A549 (cell line): ENCODE measurements at regions not wholly inside any gene's neighbourhood (a gene's known extent, or its start where the extent isn't known, plus 50 kb on each side); places are given as distances from the start of the nearest gene placed in this dataset.

ENCODE experiments used
- ATAC-seq, 2 experiments: fragments of 200-7000 bp in 1 of 2; fragments of >200 bp in 1 of 2; cut with Nextera tagmentation in 1 of 2; cut with Tn5 transposase in 1 of 2; 3 replicates each; pipeline versions ENCODE4 v1.8.0 to v1.9.1; 2018 to 2020; ENCODE audit warnings: mild to moderate bottlenecking in 1 of 2, moderate library complexity in 1 of 2
- CTCF ChIA-PET: fragments of 300-600 bp; sonication (Branson Sonifier 250); formaldehyde crosslinking; extraction: SDS; loops from one replicate; lab custom pipeline; 2021; ENCODE audit warnings: antibody characterized with exemption, inconsistent platforms; lab: Yijun Ruan, JAX
- POLR2A ChIA-PET: fragments of 350-600 bp; formaldehyde crosslinking; extraction: SDS; loops from one replicate; lab custom pipeline; 2021; ENCODE audit warnings: antibody characterized with exemption, inconsistent platforms; lab: Yijun Ruan, JAX
- DNase-seq, 2 experiments: peaks; one replicate each; pipeline versions ENCODE4 v3.0.0 to v3.0.0-alpha.2; 2011 to 2016; ENCODE audit warnings: low read depth in 1 of 2, low spot score in 1 of 2
- FAIRE-seq: peaks from 2 replicates; lab custom pipeline; 2011; peaks lifted over from hg19 to GRCh38; lab: Jason Lieb, UNC
- H3K27ac ChIP-seq, 2 experiments: fragments of >200 bp; sonication (Bioruptor Twin); formaldehyde crosslinking; 3 replicates each; pipeline ENCODE4 v1.5.1; 2016 to 2017
- H3K4me1 ChIP-seq: fragments of >200 bp; sonication (Bioruptor Twin); formaldehyde crosslinking; 3 replicates; pipeline ENCODE4 v1.6.1; 2016
- H3K4me2 ChIP-seq: fragments of >200 bp; sonication (Bioruptor Twin); formaldehyde crosslinking; 3 replicates; pipeline ENCODE4 v1.6.1; 2016
- H3K4me3 ChIP-seq: fragments of >200 bp; sonication (Bioruptor Twin); formaldehyde crosslinking; 3 replicates; pipeline ENCODE4 v1.5.1; 2016
- H3K9me3 ChIP-seq: fragments of >200 bp; sonication (Bioruptor Twin); formaldehyde crosslinking; 3 replicates; pipeline ENCODE4 v1.6.1; 2016
- BHLHE40 ChIP-seq: IDR thresholded peaks from 2 replicates; pipeline ENCODE4 v1.6.1; 2012; ENCODE audit warnings: low read depth, low read length, inconsistent platforms
- EHF ChIP-seq: fragments of 250-450 bp; sonication (Bioruptor Pico); IDR thresholded peaks from 2 replicates; pipeline ENCODE4 v1.5.0; 2020; ENCODE audit warnings: mild to moderate bottlenecking
- EHMT2 ChIP-seq: fragments of 200-600 bp; sonication (generic); IDR thresholded peaks from 2 replicates; pipeline ENCODE4 v1.6.1; 2016; ENCODE audit warnings: antibody characterized with exemption, low read depth, mild to moderate bottlenecking, moderate library complexity
- FOSB ChIP-seq: fragments of 250-450 bp; sonication (Bioruptor Pico); IDR thresholded peaks from 2 replicates; pipeline ENCODE4 v1.5.0; 2020; ENCODE audit warnings: mild to moderate bottlenecking, moderate library complexity
- GATA3 ChIP-seq: IDR thresholded peaks from 2 replicates; pipeline ENCODE4 v1.6.1; 2012; ENCODE audit warnings: borderline replicate concordance
- HOXB13 ChIP-seq: fragments of 250-450 bp; sonication (Bioruptor Pico); IDR thresholded peaks from 2 replicates; pipeline ENCODE4 v1.5.0; 2020; ENCODE audit warnings: low read depth, mild to moderate bottlenecking, moderate library complexity
- HOXB5 ChIP-seq: fragments of 250-450 bp; sonication (Bioruptor Pico); IDR thresholded peaks from 2 replicates; pipeline ENCODE4 v1.5.0; 2020; ENCODE audit warnings: mild to moderate bottlenecking, moderate library complexity
- MAFK ChIP-seq: fragments of 450-650 bp; IDR thresholded peaks from 2 replicates; pipeline ENCODE4 v1.6.1; 2014; ENCODE audit not compliant: partially characterized antibody
- MYC ChIP-seq: IDR thresholded peaks from 2 replicates; pipeline ENCODE4 v1.6.1; 2012; ENCODE audit warnings: mild to moderate bottlenecking, inconsistent platforms, low read length, improper control_type of control experiment, borderline replicate concordance
- NFE2L2 ChIP-seq: fragments of 150-350 bp; conservative IDR thresholded peaks from 2 replicates; pipeline ENCODE4 v1.6.1; 2014; ENCODE audit warnings: low read length
- NPAS2 ChIP-seq: fragments of 250-450 bp; sonication (Bioruptor Pico); IDR thresholded peaks from 2 replicates; pipeline ENCODE4 v1.8.0; 2022; ENCODE audit warnings: mild to moderate bottlenecking, moderate library complexity, borderline replicate concordance
- PHF8 ChIP-seq: fragments of 200-600 bp; sonication (generic); IDR thresholded peaks from 2 replicates; pipeline ENCODE4 v1.6.1; 2016; ENCODE audit warnings: low read depth, mild to moderate bottlenecking, antibody characterized with exemption, moderate library complexity, borderline replicate concordance
- POLR2A ChIP-seq: IDR thresholded peaks from 2 replicates; pipeline ENCODE4 v1.6.1; 2012; ENCODE audit warnings: mild to moderate bottlenecking, low read length
- POLR2AphosphoS2 ChIP-seq: conservative IDR thresholded peaks from 2 replicates; pipeline ENCODE4 v1.6.1; 2012; ENCODE audit warnings: low read length, improper control_type of control experiment, inconsistent platforms
- RAD21 ChIP-seq, 2 experiments: fragments of >200 bp in 1 of 2; sonication (Bioruptor Twin) in 1 of 2; formaldehyde crosslinking in 1 of 2; IDR thresholded peaks in 1 of 2; conservative IDR thresholded peaks in 1 of 2; 2 replicates in 1 of 2; 3 replicates in 1 of 2; pipeline ENCODE4 v1.6.1; 2012 to 2018; ENCODE audit warnings: inconsistent platforms in 1 of 2
- RARB ChIP-seq: fragments of 250-450 bp; sonication (Bioruptor Pico); IDR thresholded peaks from 2 replicates; pipeline ENCODE4 v1.8.0; 2021; ENCODE audit warnings: mild to moderate bottlenecking, moderate library complexity
- RCOR1 ChIP-seq: fragments of 150-350 bp; IDR thresholded peaks from 2 replicates; pipeline ENCODE4 v1.6.1; 2014; ENCODE audit warnings: antibody characterized with exemption, low read length, low read depth
- RNF2 ChIP-seq: fragments of 200-600 bp; sonication (generic); IDR thresholded peaks from 2 replicates; pipeline ENCODE4 v1.6.1; 2016; ENCODE audit warnings: low read depth, mild to moderate bottlenecking, antibody characterized with exemption, moderate library complexity, borderline replicate concordance
- SREBF2 ChIP-seq: fragments of 450-650 bp; IDR thresholded peaks from 2 replicates; pipeline ENCODE4 v1.6.1; 2014; ENCODE audit warnings: mild to moderate bottlenecking, moderate library complexity
- TFCP2L1 ChIP-seq: fragments of 250-450 bp; sonication (Bioruptor Pico); IDR thresholded peaks from 2 replicates; pipeline ENCODE4 v1.5.0; 2021; ENCODE audit warnings: mild to moderate bottlenecking
- ZSCAN20 ChIP-seq: fragments of 250-450 bp; sonication (Bioruptor Pico); IDR thresholded peaks from 2 replicates; pipeline ENCODE4 v1.8.0; 2022; ENCODE audit warnings: mild to moderate bottlenecking, moderate library complexity
- WGBS: methylation state at CpG from one replicate; pipeline ENCODE4 v1.1.6; 2017; ENCODE audit errors: missing lambda C conversion rate; 5-methylcytosine and 5-hydroxymethylcytosine counted together
- TF ChIP-seq, protein P1 (sequence below): IDR thresholded peaks from 2 replicates; pipeline ENCODE4 v1.6.1; 2012
- TF ChIP-seq, protein P2 (sequence below): fragments of >200 bp; sonication (Bioruptor Twin); formaldehyde crosslinking; IDR thresholded peaks from 3 replicates; pipeline ENCODE4 v1.5.1; 2016
- TF ChIP-seq, protein P3 (sequence below): IDR thresholded peaks from 2 replicates; pipeline ENCODE4 v1.6.1; 2012; ENCODE audit warnings: low read depth, borderline replicate concordance
- TF ChIP-seq, protein P4 (sequence below): fragments of 250-450 bp; sonication (Bioruptor Pico); IDR thresholded peaks from 2 replicates; pipeline ENCODE4 v1.5.0; 2021; ENCODE audit warnings: mild to moderate bottlenecking, moderate library complexity, borderline replicate concordance

DNA sequence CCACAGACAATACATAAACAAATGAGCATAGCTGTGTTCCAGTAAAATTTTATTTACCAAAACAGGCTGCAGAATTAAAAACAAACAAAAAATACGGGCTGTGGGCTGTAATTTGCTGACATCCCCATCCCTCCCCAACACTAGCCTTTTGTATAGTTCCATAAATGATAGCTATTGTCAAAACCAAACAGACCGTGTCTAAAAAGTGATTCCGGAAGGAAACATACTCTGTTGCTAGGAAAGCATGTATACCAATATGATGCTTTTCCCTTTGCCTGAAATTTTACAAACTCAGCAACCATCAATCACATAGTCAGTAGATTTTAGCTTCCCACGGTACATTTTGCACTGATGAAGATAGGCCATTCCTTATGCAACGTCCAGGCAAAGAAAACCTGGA, 80.0 kb downstream of the TMEM215 start:
- TF ChIP-seq PHF8 (no peak), EHF (CRISPR knock-in tag) (no peak), TFCP2L1 (no peak), BHLHE40 (no peak), RNF2 (no peak), NPAS2 (CRISPR knock-in tag) (no peak), MYC (no peak), RCOR1 (no peak), FOSB (CRISPR knock-in tag) (no peak), NFE2L2 (no peak), MAFK (no peak), RARB (CRISPR knock-in tag) (no peak), RAD21 (conservative IDR thresholded peaks at IDR 0.05 in 1 of 2, IDR thresholded peaks at IDR 0.05 in 1 of 2) (no peak)
- TF ChIP-seq, protein P1, sequence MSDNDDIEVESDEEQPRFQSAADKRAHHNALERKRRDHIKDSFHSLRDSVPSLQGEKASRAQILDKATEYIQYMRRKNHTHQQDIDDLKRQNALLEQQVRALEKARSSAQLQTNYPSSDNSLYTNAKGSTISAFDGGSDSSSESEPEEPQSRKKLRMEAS = no peak
- TF ChIP-seq, protein P2, sequence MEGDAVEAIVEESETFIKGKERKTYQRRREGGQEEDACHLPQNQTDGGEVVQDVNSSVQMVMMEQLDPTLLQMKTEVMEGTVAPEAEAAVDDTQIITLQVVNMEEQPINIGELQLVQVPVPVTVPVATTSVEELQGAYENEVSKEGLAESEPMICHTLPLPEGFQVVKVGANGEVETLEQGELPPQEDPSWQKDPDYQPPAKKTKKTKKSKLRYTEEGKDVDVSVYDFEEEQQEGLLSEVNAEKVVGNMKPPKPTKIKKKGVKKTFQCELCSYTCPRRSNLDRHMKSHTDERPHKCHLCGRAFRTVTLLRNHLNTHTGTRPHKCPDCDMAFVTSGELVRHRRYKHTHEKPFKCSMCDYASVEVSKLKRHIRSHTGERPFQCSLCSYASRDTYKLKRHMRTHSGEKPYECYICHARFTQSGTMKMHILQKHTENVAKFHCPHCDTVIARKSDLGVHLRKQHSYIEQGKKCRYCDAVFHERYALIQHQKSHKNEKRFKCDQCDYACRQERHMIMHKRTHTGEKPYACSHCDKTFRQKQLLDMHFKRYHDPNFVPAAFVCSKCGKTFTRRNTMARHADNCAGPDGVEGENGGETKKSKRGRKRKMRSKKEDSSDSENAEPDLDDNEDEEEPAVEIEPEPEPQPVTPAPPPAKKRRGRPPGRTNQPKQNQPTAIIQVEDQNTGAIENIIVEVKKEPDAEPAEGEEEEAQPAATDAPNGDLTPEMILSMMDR = no peak
- H3K4me3 ChIP-seq = no peak overlapping the region
- ATAC-seq = no peak
- 26% methylated on average over 5 of the region's 5 CpGs for WGBS
- FAIRE-seq = no peak
- POLR2A ChIA-PET = no interaction called here
- H3K27ac ChIP-seq = no peak overlapping the region
- CTCF ChIA-PET = interaction anchor here (0.9 to 1.3 kb wide), 2 partner anchors 9 to 15 kb away, joined by 4 to 5 read pairs; no protein-coding TSS in a partner anchor
- no peak for DNase-seq
- H3K4me2 ChIP-seq = no peak overlapping the region
- H3K9me3 ChIP-seq = no peaks in the 10 kb centered on the region
- H3K4me1 ChIP-seq = no peaks in the 10 kb centered on the region

DNA sequence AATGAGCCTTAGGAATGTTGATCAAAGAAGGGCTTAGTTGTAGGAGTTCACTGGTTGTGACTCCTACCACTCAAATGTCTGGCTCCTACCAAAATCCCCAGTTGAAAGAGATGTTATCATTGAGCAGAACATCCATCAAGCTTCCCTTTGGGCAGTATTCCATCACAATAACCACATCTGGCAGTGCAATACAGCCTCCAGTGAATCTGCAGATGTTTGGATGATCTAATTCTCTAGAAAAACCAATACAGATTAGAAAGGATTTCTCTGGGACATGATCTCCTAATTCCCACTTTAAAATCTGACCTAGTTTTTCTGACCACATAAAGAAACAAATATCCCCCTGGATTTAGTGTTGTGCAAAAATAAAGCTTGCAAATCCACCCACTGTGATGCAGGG, 81.6 kb downstream of the TMEM215 start:
- FAIRE-seq (no peak), DNase-seq (no peak), ATAC-seq (no peak)
- Histone ChIP-seq H3K27ac (no peak overlapping the region), H3K4me2 (no peak overlapping the region), H3K4me1 (no peaks in the 10 kb centered on the region), H3K4me3 (no peak overlapping the region), H3K9me3 (no peaks in the 10 kb centered on the region)
- TF ChIP-seq GATA3 = no peak
- TF ChIP-seq POLR2A = no peak
- TF ChIP-seq, protein P3, sequence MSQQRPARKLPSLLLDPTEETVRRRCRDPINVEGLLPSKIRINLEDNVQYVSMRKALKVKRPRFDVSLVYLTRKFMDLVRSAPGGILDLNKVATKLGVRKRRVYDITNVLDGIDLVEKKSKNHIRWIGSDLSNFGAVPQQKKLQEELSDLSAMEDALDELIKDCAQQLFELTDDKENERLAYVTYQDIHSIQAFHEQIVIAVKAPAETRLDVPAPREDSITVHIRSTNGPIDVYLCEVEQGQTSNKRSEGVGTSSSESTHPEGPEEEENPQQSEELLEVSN = no peak
- TF ChIP-seq, protein P4, sequence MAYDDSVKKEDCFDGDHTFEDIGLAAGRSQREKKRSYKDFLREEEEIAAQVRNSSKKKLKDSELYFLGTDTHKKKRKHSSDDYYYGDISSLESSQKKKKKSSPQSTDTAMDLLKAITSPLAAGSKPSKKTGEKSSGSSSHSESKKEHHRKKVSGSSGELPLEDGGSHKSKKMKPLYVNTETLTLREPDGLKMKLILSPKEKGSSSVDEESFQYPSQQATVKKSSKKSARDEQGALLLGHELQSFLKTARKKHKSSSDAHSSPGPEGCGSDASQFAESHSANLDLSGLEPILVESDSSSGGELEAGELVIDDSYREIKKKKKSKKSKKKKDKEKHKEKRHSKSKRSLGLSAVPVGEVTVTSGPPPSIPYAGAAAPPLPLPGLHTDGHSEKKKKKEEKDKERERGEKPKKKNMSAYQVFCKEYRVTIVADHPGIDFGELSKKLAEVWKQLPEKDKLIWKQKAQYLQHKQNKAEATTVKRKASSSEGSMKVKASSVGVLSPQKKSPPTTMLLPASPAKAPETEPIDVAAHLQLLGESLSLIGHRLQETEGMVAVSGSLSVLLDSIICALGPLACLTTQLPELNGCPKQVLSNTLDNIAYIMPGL (CRISPR knock-in tag) = no peak
- no peak for TF ChIP-seq HOXB5 (CRISPR knock-in tag)
- no peak for TF ChIP-seq BHLHE40
- no peak for TF ChIP-seq SREBF2
- no peak for TF ChIP-seq NFE2L2
- no peak for TF ChIP-seq POLR2AphosphoS2
- TF ChIP-seq NPAS2 (CRISPR knock-in tag) = no peak
- TF ChIP-seq HOXB13 (CRISPR knock-in tag) = no peak
- TF ChIP-seq EHMT2 = no peak
- TF ChIP-seq ZSCAN20 (CRISPR knock-in tag) = no peak
- TF ChIP-seq PHF8 = no peak
- ChIA-PET POLR2A (no interaction called here), CTCF (interaction anchor here (1.3 to 2.1 kb wide), 3 partner anchors 13 to 285 kb away, joined by 3 to 4 read pairs (median 4); no protein-coding TSS in a partner anchor)
